DOHH2 (cell line): ENCODE measurements at regions not wholly inside any gene's neighbourhood (a gene's known extent, or its start where the extent isn't known, plus 50 kb on each side); places are given as distances from the start of the nearest gene placed in this dataset.

ENCODE experiments used
- H3F3A ChIP-seq: fragments of 200-600 bp; sonication (generic), shearing (Covaris generic); 2 replicates; pipeline ENCODE4 v1.6.0; 2016; ENCODE audit warnings: antibody characterized with exemption, mild to moderate bottlenecking; ENCODE audit not compliant: control insufficient read depth, insufficient read depth
- H3K27ac ChIP-seq: fragments of 200-600 bp; sonication (generic); 2 replicates; pipeline ENCODE4 v1.5.1; 2014; ENCODE audit warnings: low read depth, mild to moderate bottlenecking, low read length, moderate library complexity
- H3K27me3 ChIP-seq: fragments of 200-600 bp; sonication (generic); 2 replicates; pipeline ENCODE4 v1.6.1; 2014; ENCODE audit warnings: mild to moderate bottlenecking, low read length, mixed read lengths; ENCODE audit not compliant: control insufficient read depth
- H3K36me3 ChIP-seq: fragments of 200-600 bp; sonication (generic); 2 replicates; pipeline ENCODE4 v1.6.1; 2014; ENCODE audit warnings: mild to moderate bottlenecking, low read length, moderate library complexity, mixed read lengths; ENCODE audit not compliant: control insufficient read depth
- H3K4me1 ChIP-seq: fragments of 200-600 bp; sonication (generic); 2 replicates; pipeline ENCODE4 v1.6.1; 2014; ENCODE audit warnings: mild to moderate bottlenecking, low read length, mixed read lengths; ENCODE audit not compliant: control insufficient read depth
- H3K4me2 ChIP-seq: fragments of 200-600 bp; sonication (generic); 2 replicates; pipeline ENCODE4 v1.6.0; 2014; ENCODE audit warnings: mild to moderate bottlenecking, low read length, moderate library complexity
- H3K4me3 ChIP-seq: fragments of 200-600 bp; sonication (generic); 2 replicates; pipeline ENCODE4 v1.5.1; 2014; ENCODE audit warnings: mild to moderate bottlenecking, low read length, mixed read lengths
- H3K79me2 ChIP-seq: fragments of 200-600 bp; sonication (generic); 2 replicates; pipeline ENCODE4 v1.6.1; 2014; ENCODE audit warnings: mild to moderate bottlenecking, low read length, mixed read lengths; ENCODE audit not compliant: control insufficient read depth
- H3K9me2 ChIP-seq: fragments of 200-600 bp; sonication (generic); replicated peaks from 2 replicates; pipeline ENCODE4 v1.6.1; 2014; ENCODE audit warnings: mild to moderate bottlenecking, low read length, mixed read lengths; ENCODE audit not compliant: control insufficient read depth
- H3K9me3 ChIP-seq: fragments of 200-600 bp; sonication (generic); 2 replicates; pipeline ENCODE4 v1.6.1; 2014; ENCODE audit warnings: antibody characterized with exemption, low read length, mixed read lengths; ENCODE audit not compliant: control insufficient read depth, insufficient read depth
- H4K20me1 ChIP-seq: fragments of 200-600 bp; sonication (generic); 2 replicates; pipeline ENCODE4 v1.6.0; 2014; ENCODE audit warnings: low read depth, mild to moderate bottlenecking, antibody characterized with exemption, low read length, moderate library complexity; ENCODE audit not compliant: control insufficient read depth, insufficient read depth
- CTCF ChIP-seq: fragments of 200-600 bp; sonication (generic); IDR thresholded peaks from one replicate; pipeline ENCODE4 v1.5.1; 2014; ENCODE audit warnings: antibody characterized with exemption, mild to moderate bottlenecking, low read depth, low read length; ENCODE audit not compliant: poor library complexity, severe bottlenecking
- EZH2phosphoT487 ChIP-seq: fragments of 200-600 bp; sonication (generic); IDR thresholded peaks from 2 replicates; pipeline ENCODE4 v1.6.1; 2017; ENCODE audit warnings: borderline replicate concordance, mild to moderate bottlenecking, antibody characterized with exemption, low read length, moderate library complexity, mixed read lengths

DNA sequence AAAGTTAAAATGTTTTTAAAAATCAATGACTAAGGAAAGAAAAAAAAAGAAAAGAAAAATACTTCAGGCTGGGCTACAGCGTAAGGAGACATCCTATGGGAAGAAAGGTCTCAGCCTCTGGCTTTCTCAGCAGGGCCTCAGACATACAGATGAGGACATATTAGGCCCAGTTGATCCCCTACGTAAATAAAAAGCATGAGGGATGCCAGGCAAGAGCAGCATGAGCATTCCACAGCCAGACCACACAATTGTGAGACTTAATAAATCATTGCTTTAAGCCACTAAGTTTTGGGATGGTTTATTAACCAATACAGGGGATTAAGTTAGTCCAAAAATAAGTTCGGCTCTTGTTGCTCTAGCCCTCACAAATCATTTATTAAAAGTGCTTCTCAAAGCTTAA lies 394.1 kb upstream of the NECTIN3 start:
- H4K20me1 ChIP-seq, result no peaks in the 10 kb centered on the region
- no peaks in the 10 kb centered on the region for H3K27me3 ChIP-seq
- H3K9me2 ChIP-seq, result no peaks in the 10 kb centered on the region
- H3K4me2 ChIP-seq, result no peak overlapping the region
- no peaks in the 10 kb centered on the region for H3K4me1 ChIP-seq
- H3K27ac ChIP-seq, result no peak overlapping the region
- no peaks in the 10 kb centered on the region for H3K79me2 ChIP-seq
- no peaks in the 10 kb centered on the region for H3F3A ChIP-seq
- no peaks in the 10 kb centered on the region for H3K9me3 ChIP-seq
- H3K4me3 ChIP-seq, result no peak overlapping the region
- TF ChIP-seq CTCF (no peak), EZH2phosphoT487 (no peak)
- H3K36me3 ChIP-seq, result no peaks in the 10 kb centered on the region

- Histone ChIP-seq H3K9me2 (no peaks in the 10 kb centered on the region), H3K4me2 (no peak overlapping the region), H3K9me3 (no peaks in the 10 kb centered on the region), H3K79me2 (no peaks in the 10 kb centered on the region), H3F3A (no peaks in the 10 kb centered on the region), H3K36me3 (no peaks in the 10 kb centered on the region), H3K4me3 (no peak overlapping the region), H4K20me1 (no peaks in the 10 kb centered on the region), H3K27ac (no peak overlapping the region), H3K4me1 (no peaks in the 10 kb centered on the region), H3K27me3 (no peaks in the 10 kb centered on the region)
- TF ChIP-seq EZH2phosphoT487, result no peak
- TF ChIP-seq CTCF, result no peak
Observed at GRCh38 chr3:110679285-110679684, 392.3 kb upstream of the NECTIN3 start.

- Histone ChIP-seq H3K27me3 (no peaks in the 10 kb centered on the region), H3K27ac (no peak overlapping the region), H3K4me1 (no peaks in the 10 kb centered on the region), H3K4me2 (no peak overlapping the region), H3K79me2 (no peaks in the 10 kb centered on the region), H3K4me3 (no peak overlapping the region), H3K9me3 (no peaks in the 10 kb centered on the region), H3K9me2 (no peaks in the 10 kb centered on the region), H4K20me1 (no peaks in the 10 kb centered on the region), H3K36me3 (no peaks in the 10 kb centered on the region), H3F3A (no peaks in the 10 kb centered on the region)
- no peak for TF ChIP-seq EZH2phosphoT487
- no peak for TF ChIP-seq CTCF
Observed at GRCh38 chr3:110680450-110680849, 391.2 kb upstream of the NECTIN3 start.

DNA sequence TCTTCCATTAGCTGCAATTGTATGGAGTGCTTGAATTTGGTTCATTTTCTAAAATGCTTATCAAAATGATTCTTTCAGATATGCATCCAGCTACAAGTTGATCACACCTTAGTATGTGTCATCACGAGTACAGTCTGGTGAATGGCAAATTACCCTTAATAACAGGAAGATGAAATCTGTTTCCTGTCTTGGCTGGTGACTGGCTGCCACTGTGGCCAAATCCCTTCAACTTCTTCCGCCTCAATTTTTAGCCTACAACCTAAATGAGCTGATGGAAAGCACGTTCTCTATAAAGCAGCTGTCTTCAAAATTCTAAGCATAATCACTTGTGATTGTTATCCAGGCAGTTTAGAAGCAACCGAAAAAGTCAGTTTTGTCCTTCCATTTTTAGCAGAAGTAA lies 387.1 kb upstream of the NECTIN3 start:
- no peak overlapping the region for H3K4me3 ChIP-seq
- no peaks in the 10 kb centered on the region for H3F3A ChIP-seq
- H3K36me3 ChIP-seq, result no peaks in the 10 kb centered on the region
- TF ChIP-seq EZH2phosphoT487, result no peak
- TF ChIP-seq CTCF, result no peak
- H3K27me3 ChIP-seq, result no peaks in the 10 kb centered on the region
- no peaks in the 10 kb centered on the region for H3K9me3 ChIP-seq
- no peak overlapping the region for H3K27ac ChIP-seq
- H3K4me1 ChIP-seq, result no peaks in the 10 kb centered on the region
- no peaks in the 10 kb centered on the region for H3K79me2 ChIP-seq
- H4K20me1 ChIP-seq, result no peaks in the 10 kb centered on the region
- no peaks in the 10 kb centered on the region for H3K9me2 ChIP-seq
- no peak overlapping the region for H3K4me2 ChIP-seq
